HepG2 (cell line): ENCODE measurements at regions not wholly inside any gene's neighbourhood (a gene's known extent, or its start where the extent isn't known, plus 50 kb on each side); places are given as distances from the start of the nearest gene placed in this dataset.

Experiments used
- EZH2 ChIP-seq: conservative IDR thresholded peaks from 2 replicates; pipeline ENCODE4 v1.6.1; 2012; ENCODE audit warnings: mild to moderate bottlenecking, low read depth, low read length, moderate library complexity
- FOXP1 ChIP-seq, 2 experiments: fragments of 450-650 bp in 1 of 2; IDR thresholded peaks; 2 replicates each; pipeline ENCODE4 v1.6.1; 2017 to 2018; ENCODE audit warnings: antibody characterized with exemption in 1 of 2
- GPBP1L1 ChIP-seq: sonication (generic); formaldehyde crosslinking; IDR thresholded peaks from 2 replicates; pipeline ENCODE4 v1.5.0; 2020; ENCODE audit warnings: mild to moderate bottlenecking, missing genetic modification reagents
- MAF1 ChIP-seq: sonication (generic); formaldehyde crosslinking; IDR thresholded peaks from 2 replicates; pipeline ENCODE4 v1.5.0; 2020; ENCODE audit warnings: missing genetic modification reagents, borderline replicate concordance
- MEF2D ChIP-seq: sonication (generic); formaldehyde crosslinking; IDR thresholded peaks from 2 replicates; pipeline ENCODE4 v1.5.1; 2020; ENCODE audit warnings: mild to moderate bottlenecking, missing genetic modification reagents
- NFYB ChIP-seq: sonication (generic); formaldehyde crosslinking; IDR thresholded peaks from 2 replicates; pipeline ENCODE4 v1.4.0; 2020; ENCODE audit warnings: missing genetic modification reagents
- POLR2G ChIP-seq: fragments of 200-400 bp; formaldehyde crosslinking; IDR thresholded peaks from 2 replicates; pipeline ENCODE4 v1.6.1; 2018; ENCODE audit warnings: mild to moderate bottlenecking, low read depth, low read length, moderate library complexity
- SP1 ChIP-seq, 2 experiments: fragments of 450-650 bp in 1 of 2; sonication (generic) in 1 of 2; formaldehyde crosslinking in 1 of 2; IDR thresholded peaks; 2 replicates each; pipeline versions ENCODE4 v1.4.0 to v1.6.1; 2016 to 2020; ENCODE audit warnings: missing genetic modification reagents in 1 of 2
- USF2 ChIP-seq, 2 experiments: sonication (generic) in 1 of 2; formaldehyde crosslinking in 1 of 2; IDR thresholded peaks; 2 replicates each; pipeline versions ENCODE4 v1.5.1 to v1.6.1; 2011 to 2020; ENCODE audit warnings: borderline replicate concordance in 1 of 2, low read depth in 1 of 2, low read length in 1 of 2, mild to moderate bottlenecking in 1 of 2, missing genetic modification reagents in 1 of 2, moderate library complexity in 1 of 2

- TF ChIP-seq SP1 (IDR thresholded peaks at IDR 0.05) (no peak), SP1 (CRISPR knock-in tag; IDR thresholded peaks at IDR 0.05) (no peak), MEF2D (CRISPR knock-in tag) (no peak), GPBP1L1 (CRISPR knock-in tag) (no peak), MAF1 (CRISPR knock-in tag) (no peak), NFYB (no peak), POLR2G (no peak), USF2 (IDR thresholded peaks at IDR 0.05; ENCODE audit: low read depth, low read length) (no peak), USF2 (CRISPR knock-in tag; IDR thresholded peaks at IDR 0.05; ENCODE audit: borderline replicate concordance) (no peak), EZH2 (no peak), FOXP1 (IDR thresholded peaks at IDR 0.05) (no peak), FOXP1 (CRISPR knock-in tag; IDR thresholded peaks at IDR 0.05) (no peak)
These were observed 1920.7 kb upstream of the CELF4 start for GRCh38 chr18:39486268-39486667.
